SK-N-MC (cell line): ENCODE measurements at regions not wholly inside any gene's neighbourhood (a gene's known extent, or its start where the extent isn't known, plus 50 kb on each side); places are given as distances from the start of the nearest gene placed in this dataset.

Experiments
- EZH2 ChIP-seq: fragments of 200-600 bp; sonication (generic); IDR thresholded peaks from one replicate; pipeline ENCODE4 v1.6.1; 2017; ENCODE audit warnings: antibody characterized with exemption
- FOXP2 ChIP-seq: optimal IDR thresholded peaks from 2 replicates; pipeline ENCODE3; 2011; ENCODE audit warnings: mild to moderate bottlenecking, moderate library complexity; ENCODE audit not compliant: insufficient read depth; ENCODE audit errors: extremely low read length, control extremely low read depth
- POLR2AphosphoS5 ChIP-seq: IDR thresholded peaks from 2 replicates; pipeline ENCODE4 v1.6.1; 2012; ENCODE audit warnings: mild to moderate bottlenecking, low read depth, low read length, borderline replicate concordance

DNA sequence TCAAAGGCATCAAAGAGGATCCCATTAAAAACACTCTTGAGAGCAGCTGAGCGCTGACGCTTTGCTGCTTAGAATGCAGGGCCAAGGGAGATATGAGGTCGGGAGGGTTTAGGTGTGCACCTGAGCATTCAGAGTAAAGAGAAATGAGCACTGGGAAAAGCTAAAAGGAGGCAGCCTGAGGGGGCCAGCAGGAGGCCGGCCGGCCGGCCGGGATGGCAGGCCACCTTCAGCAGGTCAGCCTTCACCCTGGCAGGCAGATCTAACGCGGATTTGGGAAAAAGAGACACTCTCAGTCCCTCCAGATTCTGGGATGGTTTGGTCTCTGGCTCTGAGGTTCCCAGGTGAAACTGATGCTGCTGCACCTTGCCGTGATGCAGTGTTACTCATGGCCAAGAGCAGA, 393.5 kb downstream of the TRIML1 start:
- TF ChIP-seq EZH2, result no peak
- TF ChIP-seq POLR2AphosphoS5, result no peak
- no peak for TF ChIP-seq FOXP2
